Ovary (tissue), 3 donors: ENCODE measurements at regions not wholly inside any gene's neighbourhood (a gene's known extent, or its start where the extent isn't known, plus 50 kb on each side); places are given as distances from the start of the nearest gene placed in this dataset.

Experiments
- POLR2A ChIP-seq: fragments of 450-650 bp; IDR thresholded peaks from one replicate; pipeline ENCODE4 v1.6.1; 2017; ENCODE audit warnings: antibody characterized with exemption, mild to moderate bottlenecking, moderate library complexity
- TF ChIP-seq, protein P1 (sequence below), 3 donors: fragments of 450-650 bp in 2 of 3; fragments of 200-600 bp in 1 of 3; IDR thresholded peaks; one replicate each; pipeline versions ENCODE4 v1.5.1 to v1.8.0; 2016 to 2022; ENCODE audit warnings: antibody characterized with exemption in 3 of 3, mild to moderate bottlenecking in 1 of 3
- donor health status: DM: no; HTN: no; CAD: no.

DNA sequence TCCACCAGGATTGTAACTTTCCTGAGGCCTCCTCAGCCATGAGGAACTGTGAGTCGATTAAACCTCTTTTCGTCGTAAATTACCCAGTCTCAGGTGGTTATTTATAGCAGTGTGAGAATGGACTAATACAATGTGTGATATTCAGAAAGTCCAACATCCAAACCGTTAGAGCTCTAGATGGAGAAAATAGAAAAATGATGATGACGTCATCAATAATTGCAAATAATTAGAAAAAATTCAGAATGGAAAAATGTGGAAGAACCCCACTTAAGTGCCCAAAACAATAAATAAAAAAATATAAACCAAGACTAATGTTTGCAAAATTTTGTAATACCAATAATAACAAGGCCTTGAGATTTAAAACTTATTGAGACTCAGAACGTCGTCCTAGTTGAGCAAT is 103.0 kb upstream of the PLPPR5 start:
- TF ChIP-seq POLR2A, result no peak
- TF ChIP-seq, protein P1, sequence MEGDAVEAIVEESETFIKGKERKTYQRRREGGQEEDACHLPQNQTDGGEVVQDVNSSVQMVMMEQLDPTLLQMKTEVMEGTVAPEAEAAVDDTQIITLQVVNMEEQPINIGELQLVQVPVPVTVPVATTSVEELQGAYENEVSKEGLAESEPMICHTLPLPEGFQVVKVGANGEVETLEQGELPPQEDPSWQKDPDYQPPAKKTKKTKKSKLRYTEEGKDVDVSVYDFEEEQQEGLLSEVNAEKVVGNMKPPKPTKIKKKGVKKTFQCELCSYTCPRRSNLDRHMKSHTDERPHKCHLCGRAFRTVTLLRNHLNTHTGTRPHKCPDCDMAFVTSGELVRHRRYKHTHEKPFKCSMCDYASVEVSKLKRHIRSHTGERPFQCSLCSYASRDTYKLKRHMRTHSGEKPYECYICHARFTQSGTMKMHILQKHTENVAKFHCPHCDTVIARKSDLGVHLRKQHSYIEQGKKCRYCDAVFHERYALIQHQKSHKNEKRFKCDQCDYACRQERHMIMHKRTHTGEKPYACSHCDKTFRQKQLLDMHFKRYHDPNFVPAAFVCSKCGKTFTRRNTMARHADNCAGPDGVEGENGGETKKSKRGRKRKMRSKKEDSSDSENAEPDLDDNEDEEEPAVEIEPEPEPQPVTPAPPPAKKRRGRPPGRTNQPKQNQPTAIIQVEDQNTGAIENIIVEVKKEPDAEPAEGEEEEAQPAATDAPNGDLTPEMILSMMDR (IDR thresholded peaks at IDR 0.05), result no peak
